ENCODE measurements at regions not wholly inside any gene's neighbourhood (a gene's known extent, or its start where the extent isn't known, plus 50 kb on each side); places are given as distances from the start of the nearest gene placed in this dataset.

- Mint-ChIP-seq H3K27me3 (no peaks in the 10 kb centered on the region), H3K36me3 (ENCODE audit: insufficient read depth) (no peaks in the 10 kb centered on the region), H3K27ac (ENCODE audit: low read depth) (no peak overlapping the region), H3K4me1 (no peaks in the 10 kb centered on the region), H3K4me3 (no peak overlapping the region), H3K9me3 (peaks cover 16% of the 10 kb centered on the region)
- no peak for ATAC-seq (replicated peaks; ENCODE audit: extremely low read depth, poor library complexity, severe bottlenecking)
- DNase-seq (ENCODE audit: low spot score in 2 of 2): no peak
Measured at GRCh38 chr18:72223733-72224132, 320.4 kb downstream of the CBLN2 start.

GRCh38 chr18:72208920-72209676 is 335.0 kb downstream of the CBLN2 start:
- Mint-ChIP-seq H3K27ac (ENCODE audit: low read depth) (no peak overlapping the region), H3K4me1 (no peaks in the 10 kb centered on the region)

GRCh38 chr18:72207280-72207679 is 336.9 kb downstream of the CBLN2 start:
- ATAC-seq (replicated peaks; ENCODE audit: extremely low read depth, poor library complexity, severe bottlenecking) (no peak), DNase-seq (ENCODE audit: low spot score in 2 of 2) (no peak)
- no peaks in the 10 kb centered on the region for H3K4me1 Mint-ChIP-seq
- H3K36me3 Mint-ChIP-seq (ENCODE audit: insufficient read depth): no peaks in the 10 kb centered on the region
- H3K4me3 Mint-ChIP-seq: no peak overlapping the region
- H3K27ac Mint-ChIP-seq (ENCODE audit: low read depth): no peak overlapping the region
- H3K9me3 Mint-ChIP-seq: peaks cover 8% of the 10 kb centered on the region
- no peaks in the 10 kb centered on the region for H3K27me3 Mint-ChIP-seq

More at GRCh38 chr18:72208920-72209676, 335.0 kb downstream of the CBLN2 start:
- Mint-ChIP-seq H3K4me3 (no peak overlapping the region), H3K27me3 (no peaks in the 10 kb centered on the region), H3K9me3 (peaks cover 14% of the 10 kb centered on the region), H3K36me3 (ENCODE audit: insufficient read depth) (no peaks in the 10 kb centered on the region)
- ATAC-seq (replicated peaks; ENCODE audit: extremely low read depth, poor library complexity, severe bottlenecking) (no peak), DNase-seq (ENCODE audit: low spot score in 2 of 2) (no peak)

- H3K4me3 Mint-ChIP-seq: no peak overlapping the region
- no peak for ATAC-seq (replicated peaks; ENCODE audit: extremely low read depth, poor library complexity, severe bottlenecking)
- H3K27ac Mint-ChIP-seq (ENCODE audit: low read depth): no peak overlapping the region
- H3K36me3 Mint-ChIP-seq (ENCODE audit: insufficient read depth): no peaks in the 10 kb centered on the region
- no peaks in the 10 kb centered on the region for H3K27me3 Mint-ChIP-seq
- H3K4me1 Mint-ChIP-seq: no peaks in the 10 kb centered on the region
- peaks cover 8% of the 10 kb centered on the region for H3K9me3 Mint-ChIP-seq
- no peak for DNase-seq (ENCODE audit: low spot score in 2 of 2)
Measured at GRCh38 chr18:72206814-72207213, 337.3 kb downstream of the CBLN2 start.

- H3K27me3 Mint-ChIP-seq: no peaks in the 10 kb centered on the region
Measured at GRCh38 chr18:72201032-72201431, 343.1 kb downstream of the CBLN2 start.

GRCh38 chr18:72197591-72197990 is 346.6 kb downstream of the CBLN2 start:
- H3K27me3 Mint-ChIP-seq: no peaks in the 10 kb centered on the region
- H3K27ac Mint-ChIP-seq (ENCODE audit: low read depth): no peak overlapping the region

More at GRCh38 chr18:72201032-72201431, 343.1 kb downstream of the CBLN2 start:
- H3K4me1 Mint-ChIP-seq: no peaks in the 10 kb centered on the region
- H3K4me3 Mint-ChIP-seq: no peak overlapping the region
- no peaks in the 10 kb centered on the region for H3K36me3 Mint-ChIP-seq (ENCODE audit: insufficient read depth)
- no peak for DNase-seq (ENCODE audit: low spot score in 2 of 2)
- H3K27ac Mint-ChIP-seq (ENCODE audit: low read depth): no peak overlapping the region
- peaks cover 14% of the 10 kb centered on the region for H3K9me3 Mint-ChIP-seq
- no peak for ATAC-seq (replicated peaks; ENCODE audit: extremely low read depth, poor library complexity, severe bottlenecking)

GRCh38 chr18:72194072-72194471 is 350.1 kb downstream of the CBLN2 start:
- DNase-seq (ENCODE audit: low spot score in 2 of 2): no peak
- Mint-ChIP-seq H3K27ac (ENCODE audit: low read depth) (no peak overlapping the region), H3K27me3 (no peaks in the 10 kb centered on the region), H3K36me3 (ENCODE audit: insufficient read depth) (no peaks in the 10 kb centered on the region), H3K4me3 (no peak overlapping the region), H3K9me3 (peaks cover 16% of the 10 kb centered on the region), H3K4me1 (no peaks in the 10 kb centered on the region)
- no peak for ATAC-seq (replicated peaks; ENCODE audit: extremely low read depth, poor library complexity, severe bottlenecking)

More at GRCh38 chr18:72197591-72197990, 346.6 kb downstream of the CBLN2 start:
- DNase-seq (ENCODE audit: low spot score in 2 of 2) (no peak), ATAC-seq (replicated peaks; ENCODE audit: extremely low read depth, poor library complexity, severe bottlenecking) (no peak)
- no peaks in the 10 kb centered on the region for H3K4me1 Mint-ChIP-seq
- H3K9me3 Mint-ChIP-seq: peaks cover 20% of the 10 kb centered on the region
- H3K4me3 Mint-ChIP-seq: no peak overlapping the region
- no peaks in the 10 kb centered on the region for H3K36me3 Mint-ChIP-seq (ENCODE audit: insufficient read depth)

GRCh38 chr18:72187956-72188355 is 356.2 kb downstream of the CBLN2 start:
- H3K36me3 Mint-ChIP-seq (ENCODE audit: insufficient read depth): no peaks in the 10 kb centered on the region

GRCh38 chr18:72181241-72181764 is 362.8 kb downstream of the CBLN2 start:
- no peak overlapping the region for H3K4me3 Mint-ChIP-seq
- no peaks in the 10 kb centered on the region for H3K4me1 Mint-ChIP-seq
- peaks cover 12% of the 10 kb centered on the region for H3K9me3 Mint-ChIP-seq
- H3K27ac Mint-ChIP-seq (ENCODE audit: low read depth): no peak overlapping the region
- ATAC-seq (replicated peaks; ENCODE audit: extremely low read depth, poor library complexity, severe bottlenecking) (peak; percentile 14), DNase-seq (ENCODE audit: low spot score in 2 of 2) (no peak)
- no peaks in the 10 kb centered on the region for H3K27me3 Mint-ChIP-seq
- H3K36me3 Mint-ChIP-seq (ENCODE audit: insufficient read depth): no peaks in the 10 kb centered on the region

More at GRCh38 chr18:72187956-72188355, 356.2 kb downstream of the CBLN2 start:
- DNase-seq (ENCODE audit: low spot score in 2 of 2) (no peak), ATAC-seq (replicated peaks; ENCODE audit: extremely low read depth, poor library complexity, severe bottlenecking) (no peak)
- Mint-ChIP-seq H3K4me1 (no peaks in the 10 kb centered on the region), H3K27me3 (no peaks in the 10 kb centered on the region), H3K4me3 (no peak overlapping the region), H3K9me3 (peaks cover 24% of the 10 kb centered on the region), H3K27ac (ENCODE audit: low read depth) (no peak overlapping the region)

- no peak for ATAC-seq (replicated peaks; ENCODE audit: extremely low read depth, poor library complexity, severe bottlenecking)
Measured at GRCh38 chr18:72180689-72181088, 363.5 kb downstream of the CBLN2 start.

GRCh38 chr18:72174972-72175649 is 369.0 kb downstream of the CBLN2 start:
- Mint-ChIP-seq H3K27me3 (no peaks in the 10 kb centered on the region), H3K4me3 (no peak overlapping the region), H3K27ac (ENCODE audit: low read depth) (no peak overlapping the region), H3K9me3 (peaks cover 22% of the 10 kb centered on the region), H3K4me1 (no peaks in the 10 kb centered on the region), H3K36me3 (ENCODE audit: insufficient read depth) (no peaks in the 10 kb centered on the region)
- ATAC-seq (replicated peaks; ENCODE audit: extremely low read depth, poor library complexity, severe bottlenecking): no peak
- DNase-seq (ENCODE audit: low spot score in 2 of 2): no peak

More at GRCh38 chr18:72180689-72181088, 363.5 kb downstream of the CBLN2 start:
- H3K9me3 Mint-ChIP-seq: peaks cover 17% of the 10 kb centered on the region
- no peaks in the 10 kb centered on the region for H3K4me1 Mint-ChIP-seq
- no peak for DNase-seq (ENCODE audit: low spot score in 2 of 2)
- no peak overlapping the region for H3K27ac Mint-ChIP-seq (ENCODE audit: low read depth)
- H3K27me3 Mint-ChIP-seq: no peaks in the 10 kb centered on the region
- H3K4me3 Mint-ChIP-seq: no peak overlapping the region
- H3K36me3 Mint-ChIP-seq (ENCODE audit: insufficient read depth): no peaks in the 10 kb centered on the region

- H3K27me3 Mint-ChIP-seq: no peaks in the 10 kb centered on the region
- no peak overlapping the region for H3K4me3 Mint-ChIP-seq
- no peaks in the 10 kb centered on the region for H3K36me3 Mint-ChIP-seq (ENCODE audit: insufficient read depth)
- no peaks in the 10 kb centered on the region for H3K4me1 Mint-ChIP-seq
- no peak overlapping the region for H3K27ac Mint-ChIP-seq (ENCODE audit: low read depth)
- ATAC-seq (replicated peaks; ENCODE audit: extremely low read depth, poor library complexity, severe bottlenecking): no peak
- peaks cover 25% of the 10 kb centered on the region for H3K9me3 Mint-ChIP-seq
- DNase-seq (ENCODE audit: low spot score in 2 of 2): no peak
Measured at GRCh38 chr18:72171596-72171995, 372.5 kb downstream of the CBLN2 start.

GRCh38 chr18:72161691-72162090 is 382.5 kb downstream of the CBLN2 start:
- H3K4me3 Mint-ChIP-seq: no peak overlapping the region
- ATAC-seq (replicated peaks; ENCODE audit: extremely low read depth, poor library complexity, severe bottlenecking) (no peak), DNase-seq (ENCODE audit: low spot score in 2 of 2) (no peak)
- H3K4me1 Mint-ChIP-seq: no peaks in the 10 kb centered on the region
- peaks cover 22% of the 10 kb centered on the region for H3K9me3 Mint-ChIP-seq
- no peaks in the 10 kb centered on the region for H3K27me3 Mint-ChIP-seq
- peaks cover 3% of the 10 kb centered on the region for H3K36me3 Mint-ChIP-seq (ENCODE audit: insufficient read depth)
- no peak overlapping the region for H3K27ac Mint-ChIP-seq (ENCODE audit: low read depth)
